EL (cell line): ENCODE measurements at regions not wholly inside any gene's neighbourhood (a gene's known extent, or its start where the extent isn't known, plus 50 kb on each side); places are given as distances from the start of the nearest gene placed in this dataset.
"Not testable (repeated sequence)": the region's sequence is repeated elsewhere in the genome, so short reads cannot be mapped to it uniquely, and the experiment has no call there.

Source experiments
- DNase-seq: peaks from one replicate; pipeline ENCODE4 v3.0.0-alpha.2; 2016

- DNase-seq, result no peak
Measured at GRCh38 chr13:76600081-76600480, 286.1 kb downstream of the KCTD12 start.

DNA sequence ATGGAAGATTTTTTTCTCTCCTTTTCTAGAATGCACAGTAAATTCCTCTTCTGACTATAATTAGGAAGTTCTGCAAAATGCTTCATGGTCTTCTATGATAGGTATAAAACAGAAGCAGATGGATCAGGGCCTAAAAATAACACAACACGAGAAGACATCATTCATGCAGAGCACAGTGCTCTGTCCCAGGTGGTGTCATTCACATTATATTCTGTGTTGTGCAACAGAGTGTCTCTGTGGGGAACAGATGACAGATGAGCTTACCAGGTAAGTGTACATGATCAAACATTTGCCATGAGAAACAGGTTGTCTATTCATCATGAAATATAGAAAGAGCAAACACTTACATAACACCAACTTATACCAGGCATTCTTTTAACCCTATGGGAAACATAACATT lies 288.3 kb downstream of the KCTD12 start:
- DNase-seq, result no peak

GRCh38 chr13:76596216-76596615 lies 290.0 kb downstream of the KCTD12 start:
- no peak for DNase-seq

DNA sequence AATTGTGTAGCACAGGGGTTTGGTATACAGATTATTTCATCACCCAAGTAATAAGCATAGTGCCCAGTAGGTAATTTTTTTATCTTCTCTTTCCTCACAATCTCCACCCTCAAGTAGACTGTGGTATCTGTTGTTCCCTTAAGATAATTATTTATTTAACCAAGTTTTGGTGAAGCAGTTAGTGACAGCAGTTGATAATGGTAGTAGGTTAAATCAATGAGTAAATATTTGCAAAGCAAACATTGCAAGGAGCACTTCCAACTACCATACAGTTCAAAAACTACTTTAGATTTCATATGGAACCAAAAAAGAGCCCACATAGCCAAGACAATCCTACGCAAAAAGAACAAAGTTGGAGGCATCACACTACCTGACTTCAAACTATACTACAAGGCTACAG lies 291.8 kb downstream of the KCTD12 start:
- DNase-seq, result no peak

GRCh38 chr13:76586842-76587241 lies 299.4 kb downstream of the KCTD12 start:
- DNase-seq, result no peak

GRCh38 chr13:76579701-76580100 lies 306.5 kb downstream of the KCTD12 start:
- no peak for DNase-seq

DNA sequence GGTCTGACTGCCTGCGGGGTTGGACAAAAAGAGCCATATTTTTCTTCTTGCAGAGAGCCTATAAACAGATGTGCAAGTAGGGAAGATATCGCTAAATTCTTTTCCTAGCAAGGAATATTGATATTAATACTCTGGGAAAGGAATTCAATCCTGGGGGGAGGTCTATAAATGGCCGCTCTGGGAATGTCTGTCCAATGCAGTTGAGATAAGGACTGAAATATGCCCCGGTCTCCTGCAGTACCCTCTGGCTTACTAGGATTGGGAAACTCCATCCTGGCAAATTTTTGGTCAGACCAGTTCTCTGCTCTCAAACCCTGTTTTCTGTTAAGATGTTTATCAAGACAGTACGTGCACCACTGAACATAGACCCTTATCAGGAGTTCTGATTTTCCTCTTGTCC lies 310.6 kb downstream of the KCTD12 start:
- not testable (repeated sequence) for DNase-seq

- no peak for DNase-seq
Measured at GRCh38 chr13:76570510-76570971, 315.7 kb downstream of the KCTD12 start.

DNA sequence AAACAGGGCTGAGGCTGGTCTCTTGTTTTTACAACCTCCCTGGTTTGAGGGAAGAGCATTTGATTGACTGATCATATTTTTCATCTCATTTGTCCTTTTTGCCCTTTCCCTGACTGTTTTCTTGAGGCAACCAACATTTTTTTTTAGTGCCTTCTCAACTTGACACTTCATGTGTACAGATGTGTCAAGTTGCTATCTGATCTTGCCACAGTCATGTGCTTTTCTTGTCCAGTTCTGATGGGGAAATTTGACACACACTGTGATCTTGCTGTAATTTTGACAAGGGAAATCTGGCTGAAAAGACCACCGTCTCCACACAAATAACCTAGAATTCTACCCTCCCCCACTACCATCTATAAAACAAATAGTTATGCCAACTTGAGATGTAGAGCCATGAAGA lies 329.6 kb downstream of the KCTD12 start:
- DNase-seq, result no peak

DNA sequence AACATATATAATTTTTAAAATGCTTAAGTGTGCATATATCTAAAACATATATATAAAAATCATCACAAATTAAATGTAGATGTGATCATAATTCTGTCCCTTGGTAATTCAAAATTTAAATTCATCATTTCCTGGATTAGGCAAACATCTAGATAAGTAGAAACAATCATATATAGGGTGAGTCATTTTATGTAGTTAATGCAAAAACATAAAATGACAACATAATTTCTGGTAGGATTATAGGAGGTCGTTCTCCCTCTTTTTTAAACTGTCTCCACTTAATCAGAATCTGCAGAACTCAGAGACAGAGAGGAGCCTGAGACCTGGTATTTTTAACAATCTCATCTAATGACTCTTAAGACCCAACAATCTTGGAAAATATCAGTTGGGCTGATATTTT lies 333.4 kb downstream of the KCTD12 start:
- DNase-seq, result no peak

DNA sequence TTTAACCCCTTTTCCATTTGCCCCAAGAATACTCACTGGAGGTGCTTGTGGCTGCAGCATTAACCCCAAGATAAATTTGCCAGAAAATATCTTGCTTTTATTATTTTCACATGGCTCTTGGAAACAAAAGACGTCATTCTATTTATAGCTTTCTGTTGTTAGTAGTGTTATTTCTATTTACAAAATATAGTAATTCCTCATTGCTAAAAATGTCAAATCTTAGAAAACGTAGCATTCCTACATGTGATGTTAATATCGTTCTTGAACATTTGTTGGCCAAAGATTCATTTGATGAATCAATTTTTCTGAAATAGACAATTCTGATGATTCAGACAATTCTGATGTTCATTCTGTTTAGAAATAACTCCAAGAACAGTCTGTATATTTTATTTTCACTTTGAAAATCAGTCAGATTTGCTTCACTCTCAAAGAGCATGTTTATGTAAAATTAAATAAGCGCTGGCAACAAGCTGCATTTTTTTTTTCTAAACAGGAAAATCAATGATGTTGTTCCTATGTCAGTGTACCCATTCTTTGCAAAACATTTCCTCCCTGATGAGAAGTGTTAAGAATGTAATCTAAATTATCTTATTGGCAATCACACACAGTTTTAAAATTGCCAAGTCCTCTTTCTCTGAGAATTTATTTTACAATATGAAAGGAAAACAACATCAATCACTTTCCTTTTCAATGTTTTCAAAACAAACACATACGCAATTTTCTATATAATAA lies 334.0 kb downstream of the KCTD12 start:
- no peak for DNase-seq

- DNase-seq, result no peak
Measured at GRCh38 chr13:76542176-76542575, 344.0 kb downstream of the KCTD12 start.

DNA sequence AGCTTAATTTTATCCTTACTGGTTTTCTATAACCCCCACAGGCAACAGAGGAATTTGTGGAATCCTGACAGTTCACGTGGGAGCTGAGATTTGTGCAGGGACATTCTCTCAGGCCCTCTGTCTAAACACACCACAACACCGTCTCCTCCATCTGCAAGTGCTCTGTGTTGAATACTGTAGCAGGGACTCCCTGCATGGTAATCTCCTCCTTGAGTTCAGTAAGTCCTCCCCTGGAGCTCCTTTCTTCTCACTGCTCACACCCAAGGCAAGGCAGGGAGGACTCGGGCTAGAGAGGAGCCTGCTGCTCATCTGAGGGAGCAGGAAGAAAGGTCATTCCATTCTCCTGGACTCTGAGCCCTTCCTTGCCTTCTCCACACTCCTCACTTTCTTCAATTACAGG lies 348.2 kb downstream of the KCTD12 start:
- no peak for DNase-seq

GRCh38 chr13:76533251-76533650 lies 353.0 kb downstream of the KCTD12 start:
- no peak for DNase-seq

DNA sequence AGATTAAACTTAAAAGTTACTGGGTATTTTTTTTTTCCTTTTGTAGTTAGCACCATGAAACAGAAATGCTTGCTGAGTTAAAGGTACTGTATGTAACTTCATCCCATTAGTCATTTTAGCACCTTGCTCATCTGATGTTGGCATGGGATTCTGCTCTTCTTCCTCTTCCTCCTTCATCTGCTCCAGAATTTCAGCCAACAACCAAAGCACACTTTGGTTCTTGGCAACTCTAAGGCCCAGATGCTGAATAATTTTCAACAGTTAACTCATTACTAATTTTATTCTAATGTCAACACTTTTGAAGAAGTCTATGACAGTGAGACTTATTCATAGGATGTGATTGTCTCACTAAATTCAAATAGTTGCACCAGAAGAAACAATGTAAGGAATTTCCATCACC lies 359.2 kb downstream of the KCTD12 start:
- DNase-seq, result no peak

DNA sequence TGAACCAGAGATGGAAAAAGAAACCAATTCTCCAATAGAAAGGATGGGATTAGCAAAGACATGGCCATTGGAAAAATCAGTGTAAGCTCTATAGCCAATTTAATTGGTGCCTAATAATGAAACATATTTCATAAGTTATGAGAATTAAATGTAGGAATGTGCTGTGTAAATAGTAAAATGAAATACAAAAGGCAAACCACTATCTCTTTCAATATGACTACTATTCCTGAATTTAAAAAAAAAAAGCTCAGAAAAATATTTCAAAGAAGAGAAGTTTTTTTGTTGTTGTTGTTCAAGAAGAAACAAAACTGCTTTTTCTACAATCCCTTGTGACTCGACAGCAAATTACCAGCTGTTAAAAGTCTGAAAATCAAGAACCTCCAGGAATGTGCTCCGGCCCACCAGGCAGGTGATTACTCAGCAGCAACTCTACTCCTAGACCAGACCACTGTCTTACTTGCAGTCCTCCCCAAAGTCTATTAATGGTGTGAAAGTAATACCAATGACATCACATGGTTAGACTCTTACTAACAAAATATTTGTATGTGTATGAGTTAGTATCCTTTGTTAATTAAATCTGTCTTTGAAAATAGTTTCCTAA lies 362.4 kb downstream of the KCTD12 start:
- DNase-seq, result no peak

DNA sequence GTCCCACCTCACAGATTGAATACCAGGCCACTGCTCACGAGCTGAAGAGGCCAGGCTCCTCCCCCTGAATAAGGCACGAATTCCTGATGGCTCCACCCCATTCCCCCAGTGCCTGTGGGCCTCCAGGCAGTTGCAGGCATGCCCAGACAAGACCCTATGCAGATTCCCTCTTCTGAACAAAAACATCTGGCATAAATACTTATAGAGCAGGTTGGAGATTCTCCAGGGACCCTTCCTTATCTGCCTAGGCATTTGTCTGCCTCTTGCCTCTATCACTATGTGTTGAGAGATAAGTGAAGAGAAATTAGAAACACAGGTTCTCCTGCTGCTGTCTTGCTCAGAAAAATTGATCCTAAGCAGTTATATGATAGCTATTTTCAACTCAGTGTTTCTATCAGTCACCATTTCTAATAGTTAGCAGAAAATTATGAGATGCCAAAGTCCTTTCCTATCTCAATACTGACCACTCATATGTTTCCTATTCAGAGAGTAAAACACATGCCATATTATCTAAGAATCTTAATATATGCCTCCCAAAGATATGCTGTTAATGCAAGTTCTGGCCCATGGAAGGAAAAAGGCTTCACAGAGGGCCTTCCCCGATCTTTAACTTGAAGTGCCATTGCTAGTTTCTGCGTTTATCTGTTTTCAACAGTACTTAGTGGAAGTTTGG lies 364.0 kb downstream of the KCTD12 start:
- DNase-seq, result peak; percentile 36

DNA sequence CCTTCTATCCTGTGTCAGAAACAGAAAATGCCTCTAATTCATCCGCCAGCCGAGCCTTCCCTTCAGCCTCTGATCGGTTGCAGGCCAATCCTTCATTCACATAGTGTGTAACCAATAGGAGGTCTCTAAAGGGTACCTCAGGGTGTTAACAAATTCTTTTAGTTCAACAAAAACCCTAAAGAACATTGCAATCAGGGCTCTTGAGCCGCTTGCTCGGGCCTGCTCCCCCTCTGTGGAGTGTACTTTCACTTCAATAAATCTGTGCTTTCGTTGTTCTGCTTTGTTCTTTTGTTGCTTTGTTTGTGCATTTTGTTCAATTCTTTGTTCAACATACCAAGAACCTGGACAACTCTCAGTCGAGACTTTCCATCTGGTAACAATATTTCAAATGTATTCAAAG lies 366.5 kb downstream of the KCTD12 start:
- no peak for DNase-seq

DNA sequence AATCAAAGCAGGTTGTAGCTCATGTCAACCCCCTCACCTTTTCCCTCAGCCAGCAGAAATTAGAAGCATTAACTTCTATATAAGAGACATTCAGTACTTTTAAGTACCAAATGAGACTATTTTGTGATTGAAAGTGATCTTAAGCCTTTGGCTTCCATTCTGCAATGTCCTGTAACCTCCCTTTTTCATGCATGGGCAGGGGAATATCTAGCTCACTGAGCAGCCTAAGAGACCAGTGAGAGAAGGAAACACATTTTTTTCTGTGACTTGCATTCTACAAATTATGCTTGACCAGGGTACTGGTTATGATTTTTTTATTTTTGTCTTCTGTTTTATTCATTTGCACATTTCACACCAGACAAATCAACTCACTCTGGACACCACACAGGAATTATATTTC lies 369.6 kb downstream of the KCTD12 start:
- DNase-seq, result no peak

- DNase-seq, result peak; percentile 80
Measured at GRCh38 chr13:76516013-76516412, 370.2 kb downstream of the KCTD12 start.

GRCh38 chr13:76512721-76513145 lies 373.5 kb downstream of the KCTD12 start:
- DNase-seq, result peak; percentile 70

GRCh38 chr13:76505437-76505836 lies 380.8 kb downstream of the KCTD12 start:
- DNase-seq, result no peak

DNA sequence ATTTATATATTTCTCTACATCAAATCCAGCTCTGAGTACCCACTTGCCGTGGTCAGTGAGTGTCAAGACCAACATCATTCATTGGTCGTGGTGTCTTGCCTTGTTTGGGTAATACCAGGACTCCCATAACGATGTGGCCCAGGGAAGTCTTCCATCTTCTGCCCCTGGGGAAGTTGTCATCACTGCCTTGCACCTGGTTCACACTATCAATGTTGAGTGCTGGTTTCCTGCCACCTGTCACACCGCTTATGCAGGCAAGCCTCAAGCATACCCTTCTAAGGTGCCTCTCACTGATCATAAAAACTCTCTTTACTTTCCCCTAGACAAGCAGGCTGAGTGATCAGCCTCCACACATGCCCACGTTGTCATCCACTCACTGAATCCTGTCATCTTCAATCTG lies 382.4 kb downstream of the KCTD12 start:
- DNase-seq, result no peak

DNA sequence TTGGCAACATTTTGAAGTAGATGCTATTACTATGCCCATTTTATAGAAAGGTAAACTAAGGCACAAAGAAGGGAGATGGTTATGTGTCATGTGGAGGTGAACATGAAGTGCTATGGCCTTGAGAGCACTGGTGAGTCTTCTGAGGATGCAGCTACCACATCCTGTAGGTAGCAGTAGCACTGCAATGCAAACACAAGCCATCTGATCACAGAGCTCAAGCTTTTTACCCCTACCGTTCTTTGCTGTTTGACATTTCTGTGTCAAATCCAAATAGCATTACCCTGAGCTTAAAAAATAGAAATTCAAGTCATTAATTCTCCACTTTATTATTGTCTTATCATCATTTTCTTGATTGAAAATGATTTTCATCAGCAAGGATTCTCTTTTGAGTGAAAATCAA lies 382.9 kb downstream of the KCTD12 start:
- DNase-seq, result no peak
